SU-DHL-6 (cell line): ENCODE measurements at regions not wholly inside any gene's neighbourhood (a gene's known extent, or its start where the extent isn't known, plus 50 kb on each side); places are given as distances from the start of the nearest gene placed in this dataset.

Experiments
- H2AFZ ChIP-seq: fragments of 200-600 bp; sonication (generic); 2 replicates; pipeline ENCODE4 v1.6.1; 2014; ENCODE audit warnings: low read depth, mild to moderate bottlenecking, moderate library complexity, mixed read lengths, antibody characterized with exemption, low read length; ENCODE audit not compliant: severe bottlenecking
- H3F3A ChIP-seq: fragments of 200-600 bp; shearing (Covaris generic); 2 replicates; pipeline ENCODE4 v1.6.0; 2016; ENCODE audit warnings: antibody characterized with exemption, mild to moderate bottlenecking; ENCODE audit not compliant: insufficient read depth
- H3K27ac ChIP-seq: fragments of 200-600 bp; sonication (generic); 2 replicates; pipeline ENCODE4 v1.5.1; 2016; ENCODE audit warnings: low read depth, mild to moderate bottlenecking, low read length, moderate library complexity, mixed read lengths
- H3K27me3 ChIP-seq: fragments of 200-600 bp; sonication (generic), shearing (Covaris generic); 2 replicates; pipeline ENCODE4 v1.6.0; 2014; ENCODE audit warnings: mild to moderate bottlenecking, low read length
- H3K36me3 ChIP-seq: fragments of 200-600 bp; sonication (generic); 2 replicates; pipeline ENCODE4 v1.6.1; 2014; ENCODE audit warnings: mild to moderate bottlenecking, low read length, mixed read lengths
- H3K4me2 ChIP-seq: fragments of 300-600, 200-600 bp; shearing (Covaris generic), sonication (generic); 2 replicates; pipeline ENCODE4 v1.6.0; 2014; ENCODE audit warnings: low read length, low read depth, mild to moderate bottlenecking; ENCODE audit not compliant: poor library complexity, severe bottlenecking
- H3K4me3 ChIP-seq: fragments of 200-600 bp; sonication (generic); 2 replicates; pipeline ENCODE4 v1.5.1; 2014; ENCODE audit warnings: antibody characterized with exemption, low read length, mild to moderate bottlenecking, mixed read lengths; ENCODE audit not compliant: insufficient read depth, poor library complexity, severe bottlenecking
- H3K79me2 ChIP-seq: fragments of 200-600 bp; sonication (generic); 2 replicates; pipeline ENCODE4 v1.6.1; 2014; ENCODE audit warnings: mild to moderate bottlenecking, low read length, moderate library complexity; ENCODE audit not compliant: insufficient read depth
- H3K9ac ChIP-seq: fragments of 200-600 bp; sonication (generic); 2 replicates; pipeline ENCODE4 v1.7.0; 2014; ENCODE audit warnings: mild to moderate bottlenecking, low read length
- H3K9me2 ChIP-seq: fragments of 200-600 bp; sonication (generic); replicated peaks from 2 replicates; pipeline ENCODE4 v1.6.1; 2014; ENCODE audit warnings: low read length; ENCODE audit not compliant: insufficient read depth
- H3K9me3 ChIP-seq: fragments of 200-600 bp; sonication (generic); 2 replicates; pipeline ENCODE4 v1.6.1; 2014; ENCODE audit warnings: low read length, mixed read lengths; ENCODE audit not compliant: insufficient read depth
- H4K20me1 ChIP-seq: fragments of 200-600 bp; sonication (generic); 2 replicates; pipeline ENCODE4 v1.6.1; 2014; ENCODE audit warnings: low read depth, mild to moderate bottlenecking, antibody characterized with exemption, low read length, moderate library complexity, mixed read lengths
- EZH2phosphoT487 ChIP-seq: fragments of 200-600 bp; sonication (generic), shearing (Covaris generic); conservative IDR thresholded peaks from 2 replicates; pipeline ENCODE4 v1.6.1; 2018; ENCODE audit warnings: mild to moderate bottlenecking, antibody characterized with exemption, low read length, moderate library complexity, mixed read lengths
- TF ChIP-seq, protein P1 (sequence below): fragments of 200-600 bp; sonication (generic); IDR thresholded peaks from one replicate; pipeline ENCODE4 v1.5.1; 2017; ENCODE audit warnings: antibody characterized with exemption, mild to moderate bottlenecking, low read length, moderate library complexity; ENCODE audit not compliant: insufficient read depth, poor library complexity, severe bottlenecking

GRCh38 chr14:58783792-58784511, 146.2 kb downstream of the DACT1 start:
- Histone ChIP-seq H3K9me2 (no peaks in the 10 kb centered on the region), H3K4me3 (no peak overlapping the region), H3K27me3 (no peaks in the 10 kb centered on the region), H3K4me2 (no peak overlapping the region), H3K9me3 (no peaks in the 10 kb centered on the region), H2AFZ (no peak overlapping the region), H3K36me3 (no peaks in the 10 kb centered on the region), H3K79me2 (no peaks in the 10 kb centered on the region), H3K9ac (no peak overlapping the region), H3K27ac (no peak overlapping the region), H4K20me1 (no peaks in the 10 kb centered on the region), H3F3A (no peaks in the 10 kb centered on the region)
- TF ChIP-seq, protein P1, sequence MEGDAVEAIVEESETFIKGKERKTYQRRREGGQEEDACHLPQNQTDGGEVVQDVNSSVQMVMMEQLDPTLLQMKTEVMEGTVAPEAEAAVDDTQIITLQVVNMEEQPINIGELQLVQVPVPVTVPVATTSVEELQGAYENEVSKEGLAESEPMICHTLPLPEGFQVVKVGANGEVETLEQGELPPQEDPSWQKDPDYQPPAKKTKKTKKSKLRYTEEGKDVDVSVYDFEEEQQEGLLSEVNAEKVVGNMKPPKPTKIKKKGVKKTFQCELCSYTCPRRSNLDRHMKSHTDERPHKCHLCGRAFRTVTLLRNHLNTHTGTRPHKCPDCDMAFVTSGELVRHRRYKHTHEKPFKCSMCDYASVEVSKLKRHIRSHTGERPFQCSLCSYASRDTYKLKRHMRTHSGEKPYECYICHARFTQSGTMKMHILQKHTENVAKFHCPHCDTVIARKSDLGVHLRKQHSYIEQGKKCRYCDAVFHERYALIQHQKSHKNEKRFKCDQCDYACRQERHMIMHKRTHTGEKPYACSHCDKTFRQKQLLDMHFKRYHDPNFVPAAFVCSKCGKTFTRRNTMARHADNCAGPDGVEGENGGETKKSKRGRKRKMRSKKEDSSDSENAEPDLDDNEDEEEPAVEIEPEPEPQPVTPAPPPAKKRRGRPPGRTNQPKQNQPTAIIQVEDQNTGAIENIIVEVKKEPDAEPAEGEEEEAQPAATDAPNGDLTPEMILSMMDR = no peak
- no peak for TF ChIP-seq EZH2phosphoT487

- TF ChIP-seq, protein P1 = no peak
- TF ChIP-seq EZH2phosphoT487 = no peak
Measured at GRCh38 chr14:58784931-58785330, 147.2 kb downstream of the DACT1 start.

GRCh38 chr14:58785701-58786100, 147.9 kb downstream of the DACT1 start:
- H3K36me3 ChIP-seq = no peaks in the 10 kb centered on the region
- no peak overlapping the region for H3K9ac ChIP-seq
- no peaks in the 10 kb centered on the region for H3F3A ChIP-seq
- H3K4me3 ChIP-seq = no peak overlapping the region
- no peaks in the 10 kb centered on the region for H3K27me3 ChIP-seq
- no peaks in the 10 kb centered on the region for H3K9me3 ChIP-seq
- no peaks in the 10 kb centered on the region for H3K9me2 ChIP-seq
- no peak overlapping the region for H2AFZ ChIP-seq
- no peak overlapping the region for H3K4me2 ChIP-seq
- no peaks in the 10 kb centered on the region for H4K20me1 ChIP-seq
- H3K27ac ChIP-seq = no peak overlapping the region
- H3K79me2 ChIP-seq = no peaks in the 10 kb centered on the region
- TF ChIP-seq, protein P1 = no peak
- TF ChIP-seq EZH2phosphoT487 = no peak

More at GRCh38 chr14:58784931-58785330, 147.2 kb downstream of the DACT1 start:
- Histone ChIP-seq H3K27me3 (no peaks in the 10 kb centered on the region), H3K27ac (no peak overlapping the region), H3K79me2 (no peaks in the 10 kb centered on the region), H3K9ac (no peak overlapping the region), H3F3A (no peaks in the 10 kb centered on the region), H3K4me3 (no peak overlapping the region), H3K36me3 (no peaks in the 10 kb centered on the region), H2AFZ (no peak overlapping the region), H3K9me2 (no peaks in the 10 kb centered on the region), H3K4me2 (no peak overlapping the region), H3K9me3 (no peaks in the 10 kb centered on the region), H4K20me1 (no peaks in the 10 kb centered on the region)
